ENCODE measurements at regions not wholly inside any gene's neighbourhood (a gene's known extent, or its start where the extent isn't known, plus 50 kb on each side); places are given as distances from the start of the nearest gene placed in this dataset.

- ChIA-PET POLR2A (no interaction called here), CTCF (interaction anchor here (0.6 to 1.1 kb wide), 2 partner anchors 185 to 314 kb away, joined by 3 to 4 read pairs; no protein-coding TSS in a partner anchor), SMC1A (ENCODE audit: uncharacterized antibody, unreplicated experiment) (no interaction called here), RAD21 (ENCODE audit: unreplicated experiment) (no interaction called here)
- H3K4me1 ChIP-seq (ENCODE audit: control insufficient read depth, insufficient read depth, low read length) = no peaks in the 10 kb centered on the region
- H3K9ac ChIP-seq (ENCODE audit: control insufficient read depth, insufficient read depth, low read length) = no peak overlapping the region
- no peaks in the 10 kb centered on the region for H3K36me3 ChIP-seq (ENCODE audit: control insufficient read depth in 2 of 2, insufficient read depth in 2 of 2, low read length in 1 of 2)
- no peak overlapping the region for H2AFZ ChIP-seq (ENCODE audit: control insufficient read depth, low read depth, low read length)
- H3K27me3 ChIP-seq (replicated peaks in 1 of 2; ENCODE audit: control insufficient read depth in 2 of 2, insufficient read depth in 2 of 2, low read length in 1 of 2) = no peaks in the 10 kb centered on the region; a peak in 1 of 4 replicates
- 0% methylated on average over 2 of the region's 2 CpGs for WGBS (ENCODE audit: insufficient coverage, insufficient replicate concordance, low lambda C conversion rate, missing lambda C conversion rate)
- no peaks in the 10 kb centered on the region; the same call in 2 of the 3 replicates for H3K9me3 ChIP-seq (replicated peaks; ENCODE audit: control insufficient read depth, insufficient read depth, low read length)
- TF ChIP-seq CHD1 (IDR thresholded peaks at IDR 0.05; ENCODE audit: low read depth, low read length) (no peak), USF1 (IDR thresholded peaks at IDR 0.05; ENCODE audit: borderline replicate concordance, extremely low read length, insufficient read depth, low read depth, low read length) (no peak)
- no TSS peak for BruUV-seq (replicated peaks)
- FAIRE-seq (no peak), DNase-seq (ENCODE audit: low read depth, low spot score) (no peak), ATAC-seq (no peak)
- no peaks in the 10 kb centered on the region for H3K79me2 ChIP-seq (ENCODE audit: control insufficient read depth, insufficient read depth, low read length)
- no peak overlapping the region for H3K4me2 ChIP-seq (ENCODE audit: control insufficient read depth, insufficient read depth)
- in situ Hi-C loops (cut with MboI) (no loop called here), intact Hi-C loops (cut with micrococcal nuclease; ENCODE audit: unreplicated experiment) (no loop called here)
- no peak overlapping the region for H3K4me3 ChIP-seq
- H3K27ac ChIP-seq (ENCODE audit: control insufficient read depth, insufficient read depth) = no peak overlapping the region
- no peaks in the 10 kb centered on the region for H4K20me1 ChIP-seq (ENCODE audit: control insufficient read depth, insufficient read depth)
These were observed 74.8 kb upstream of the PALS2 start for GRCh38 chr7:24498439-24498838.

GRCh38 chr7:24499871-24500270, 73.4 kb upstream of the PALS2 start:
- Histone ChIP-seq H3K4me3 (no peak overlapping the region), H3K9ac (ENCODE audit: control insufficient read depth, insufficient read depth, low read length) (no peak overlapping the region), H3K4me1 (ENCODE audit: control insufficient read depth, insufficient read depth, low read length) (no peaks in the 10 kb centered on the region), H3K4me2 (ENCODE audit: control insufficient read depth, insufficient read depth) (no peak overlapping the region), H3K27ac (ENCODE audit: control insufficient read depth, insufficient read depth) (no peak overlapping the region), H3K27me3 (replicated peaks in 1 of 2; ENCODE audit: control insufficient read depth in 2 of 2, insufficient read depth in 2 of 2, low read length in 1 of 2) (no peaks in the 10 kb centered on the region; a peak in 1 of 4 replicates), H3K79me2 (ENCODE audit: control insufficient read depth, insufficient read depth, low read length) (no peaks in the 10 kb centered on the region), H3K36me3 (ENCODE audit: control insufficient read depth in 2 of 2, insufficient read depth in 2 of 2, low read length in 1 of 2) (no peaks in the 10 kb centered on the region), H4K20me1 (ENCODE audit: control insufficient read depth, insufficient read depth) (no peaks in the 10 kb centered on the region), H2AFZ (ENCODE audit: control insufficient read depth, low read depth, low read length) (no peak overlapping the region), H3K9me3 (replicated peaks; ENCODE audit: control insufficient read depth, insufficient read depth, low read length) (no peaks in the 10 kb centered on the region; the same call in 2 of the 3 replicates)
- no peak for FAIRE-seq
- RAD21 ChIA-PET (ENCODE audit: unreplicated experiment) = no interaction called here
- no peak for DNase-seq (ENCODE audit: low read depth, low spot score)
- no TSS peak for BruUV-seq (replicated peaks)
- POLR2A ChIA-PET = no interaction called here
- CTCF ChIA-PET = no interaction called here
- SMC1A ChIA-PET (ENCODE audit: uncharacterized antibody, unreplicated experiment) = no interaction called here
- intact Hi-C loops (cut with micrococcal nuclease; ENCODE audit: unreplicated experiment) (no loop called here), in situ Hi-C loops (cut with MboI) (no loop called here)
- ATAC-seq = no peak
- 67% methylated on average over 2 of the region's 2 CpGs for WGBS (ENCODE audit: insufficient coverage, insufficient replicate concordance, low lambda C conversion rate, missing lambda C conversion rate)
- TF ChIP-seq PBX3 (IDR thresholded peaks at IDR 0.05; ENCODE audit: insufficient replicate concordance, low read depth, low read length) (no peak), PAX5 (IDR thresholded peaks at IDR 0.05; ENCODE audit: borderline replicate concordance, low read depth, low read length) (no peak), NFYB (IDR thresholded peaks at IDR 0.05; ENCODE audit: insufficient read depth, low read depth, low read length) (no peak), TCF3 (IDR thresholded peaks at IDR 0.05; ENCODE audit: borderline replicate concordance, insufficient read depth, low read depth, low read length) (no peak), IRF3 (IDR thresholded peaks at IDR 0.05) (no peak), PML (IDR thresholded peaks at IDR 0.05; ENCODE audit: low read length) (no peak), HCFC1 (IDR thresholded peaks at IDR 0.05; ENCODE audit: low read length) (no peak), IRF4 (IDR thresholded peaks at IDR 0.05; ENCODE audit: low read depth, low read length) (no peak), FOXM1 (IDR thresholded peaks at IDR 0.05; ENCODE audit: low read depth, low read length) (no peak), TBL1XR1 (IDR thresholded peaks at IDR 0.05; ENCODE audit: low read depth, low read length) (no peak), ZZZ3 (IDR thresholded peaks at IDR 0.05; ENCODE audit: control insufficient read depth, insufficient read length, low read depth) (no peak), PAX8 (IDR thresholded peaks at IDR 0.05) (no peak), MXI1 (IDR thresholded peaks at IDR 0.05; ENCODE audit: low read depth, low read length) (no peak), GATAD2B (conservative IDR thresholded peaks at IDR 0.05; ENCODE audit: low read depth) (no peak)

Measured in GM12878 (cell line).